Activated CD8-positive, alpha-beta T cell treated with anti-CD3 and anti-CD28 coated beads for 36 hours (primary cell): ENCODE measurements at regions not wholly inside any gene's neighbourhood (a gene's known extent, or its start where the extent isn't known, plus 50 kb on each side); places are given as distances from the start of the nearest gene placed in this dataset.

Experiments
- ATAC-seq: fragments of 200-7000 bp; cut with Tn5 transposase; one replicate; pipeline ENCODE4 v1.10.0; 2021; ENCODE audit warnings: mild to moderate bottlenecking, moderate library complexity
- CTCF ChIA-PET: fragments of 350-600 bp; sonication (Branson Sonifier 250); formaldehyde crosslinking; loops from one replicate; lab custom pipeline; 2021; ENCODE audit warnings: antibody characterized with exemption; lab: Charles Lee
- POLR2A ChIA-PET: fragments of 350-600 bp; sonication (Branson Sonifier 250); formaldehyde crosslinking; loops from one replicate; lab custom pipeline; 2021; ENCODE audit warnings: antibody characterized with exemption; lab: Charles Lee
- DNase-seq: peaks from one replicate; pipeline ENCODE4 v3.0.0-alpha.2; 2020
- H3K27ac Mint-ChIP-seq: one replicate; pipeline ENCODE4 v1.8.0; 2021; ENCODE audit warnings: mild to moderate bottlenecking, mixed read lengths
- H3K27me3 Mint-ChIP-seq: one replicate; pipeline ENCODE4 v1.8.0; 2021; ENCODE audit warnings: mixed read lengths
- H3K36me3 Mint-ChIP-seq: one replicate; pipeline ENCODE4 v1.8.0; 2021; ENCODE audit warnings: low read depth, mixed read lengths
- H3K4me1 Mint-ChIP-seq: one replicate; pipeline ENCODE4 v1.8.0; 2021; ENCODE audit warnings: low read depth, mixed read lengths
- H3K4me3 Mint-ChIP-seq: one replicate; pipeline ENCODE4 v1.8.0; 2021; ENCODE audit warnings: mild to moderate bottlenecking, moderate library complexity, mixed read lengths
- H3K9me3 Mint-ChIP-seq: one replicate; pipeline ENCODE4 v1.8.0; 2021; ENCODE audit warnings: mixed read lengths
- CTCF ChIP-seq: fragments of 200-600 bp; IDR thresholded peaks from one replicate; pipeline ENCODE4 v1.8.0; 2022; ENCODE audit warnings: antibody characterized with exemption, mild to moderate bottlenecking
- intact Hi-C: fragments of 100-400 bp; cut with micrococcal nuclease; formaldehyde crosslinking; loops from one replicate; pipeline ENCODE4 v1.10.0; 2022

DNA sequence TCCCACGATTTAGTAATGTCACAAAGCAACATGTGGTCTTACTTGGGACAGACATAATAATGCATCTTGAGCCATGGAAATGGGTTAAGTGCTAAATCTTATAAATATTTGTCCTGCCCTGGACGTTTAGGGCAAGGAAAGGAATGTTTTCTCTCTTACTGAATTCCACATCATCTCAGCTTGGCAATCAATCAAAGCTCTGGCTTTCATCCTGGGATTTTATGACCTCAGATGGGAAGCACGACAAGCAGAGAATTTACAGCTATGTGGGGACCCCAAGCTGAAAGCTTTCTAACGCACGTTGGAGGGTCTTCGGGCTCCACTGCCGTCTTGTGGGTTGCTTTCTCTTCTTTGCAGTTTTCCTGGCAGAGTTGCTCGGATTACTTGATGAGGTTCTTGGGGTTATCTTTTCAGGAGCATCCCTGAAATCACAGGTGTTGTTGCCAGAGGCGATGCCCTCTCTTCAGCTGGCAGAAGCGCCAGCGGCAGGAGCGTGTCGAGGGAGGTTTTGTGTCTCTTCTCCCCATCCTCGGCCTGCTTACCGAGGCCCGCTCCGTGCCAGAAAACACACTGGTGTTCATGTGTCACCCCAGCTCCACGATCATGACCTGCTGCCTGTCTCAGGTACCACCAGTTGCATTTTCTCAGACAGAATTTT lies 73.4 kb upstream of the FRMD1 start:
- DNase-seq (no peak), ATAC-seq (no peak)
- no peak overlapping the region for H3K27ac Mint-ChIP-seq
- H3K4me3 Mint-ChIP-seq: no peak overlapping the region
- H3K36me3 Mint-ChIP-seq: no peaks in the 10 kb centered on the region
- H3K27me3 Mint-ChIP-seq: peaks cover 7% of the 10 kb centered on the region
- H3K4me1 Mint-ChIP-seq: no peaks in the 10 kb centered on the region
- POLR2A ChIA-PET: no interaction called here
- TF ChIP-seq CTCF: no peak
- CTCF ChIA-PET: no interaction called here
- no peaks in the 10 kb centered on the region for H3K9me3 Mint-ChIP-seq
- intact Hi-C loops: no loop called here

- no peaks in the 10 kb centered on the region for H3K9me3 Mint-ChIP-seq
- no peaks in the 10 kb centered on the region for H3K4me1 Mint-ChIP-seq
- no peak for ATAC-seq
- no peak for TF ChIP-seq CTCF
- DNase-seq: no peak
- ChIA-PET CTCF (no interaction called here), POLR2A (no interaction called here)
- no peak overlapping the region for H3K27ac Mint-ChIP-seq
- intact Hi-C loops: no loop called here
- H3K36me3 Mint-ChIP-seq: no peaks in the 10 kb centered on the region
- peaks cover 4% of the 10 kb centered on the region for H3K27me3 Mint-ChIP-seq
- H3K4me3 Mint-ChIP-seq: no peak overlapping the region
Measured at GRCh38 chr6:168150551-168151320, 71.7 kb upstream of the FRMD1 start.

DNA sequence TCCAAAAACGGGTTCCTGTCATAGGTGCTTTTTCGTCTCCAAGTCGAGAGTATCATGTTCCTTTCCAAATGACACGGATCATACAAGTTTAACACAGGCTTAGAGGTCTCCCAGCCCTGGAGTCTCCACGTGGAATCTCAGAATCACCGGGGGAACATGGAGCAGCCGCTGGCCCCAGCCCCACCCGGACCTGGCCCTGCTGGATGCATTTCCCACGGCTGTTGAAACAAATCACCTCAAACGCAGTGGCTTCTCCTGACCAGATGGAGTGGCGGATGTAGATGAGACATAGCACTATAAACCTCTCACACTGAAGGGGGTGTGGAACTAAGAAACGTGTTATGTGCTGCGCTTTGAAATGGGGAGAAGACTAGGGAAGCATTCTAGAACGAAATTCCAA lies 70.0 kb upstream of the FRMD1 start:
- no peak for ATAC-seq
- no peak overlapping the region for H3K27ac Mint-ChIP-seq
- ChIA-PET CTCF (no interaction called here), POLR2A (no interaction called here)
- H3K4me3 Mint-ChIP-seq: no peak overlapping the region
- TF ChIP-seq CTCF: no peak
- no peaks in the 10 kb centered on the region for H3K4me1 Mint-ChIP-seq
- no peak for DNase-seq
- peaks cover 10% of the 10 kb centered on the region for H3K27me3 Mint-ChIP-seq
- intact Hi-C loops: no loop called here
- no peaks in the 10 kb centered on the region for H3K36me3 Mint-ChIP-seq
- no peaks in the 10 kb centered on the region for H3K9me3 Mint-ChIP-seq

DNA sequence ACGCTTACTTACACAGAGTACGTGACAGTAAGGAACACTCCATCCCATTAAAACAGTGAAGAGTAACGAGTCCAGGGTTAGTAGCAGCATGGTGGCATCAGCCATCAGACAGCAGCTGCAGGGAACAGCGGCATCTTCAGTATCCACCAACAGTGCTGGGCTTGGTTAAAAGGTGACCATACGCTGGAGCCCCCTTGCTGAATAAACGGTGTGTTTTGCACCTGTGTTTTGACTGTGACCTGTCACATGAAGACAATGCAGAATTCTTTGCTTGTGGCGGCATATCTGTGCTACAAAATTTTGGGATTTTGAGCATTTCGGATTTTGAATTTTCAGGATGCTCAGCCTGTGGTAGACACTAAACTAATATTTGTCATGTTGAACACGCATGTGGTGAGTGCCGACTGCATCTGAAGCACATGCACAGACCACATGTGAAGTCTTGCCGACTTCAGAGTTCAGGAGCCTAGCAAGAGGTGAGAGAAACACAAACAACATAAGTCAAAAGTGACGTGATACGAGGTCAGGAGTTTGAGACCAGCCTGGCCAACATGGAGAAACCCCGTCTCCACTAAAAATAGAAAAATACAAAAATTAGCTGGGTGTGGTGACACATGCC lies 69.3 kb upstream of the FRMD1 start:
- H3K27ac Mint-ChIP-seq: no peak overlapping the region
- ChIA-PET CTCF (no interaction called here), POLR2A (no interaction called here)
- no peak overlapping the region for H3K4me3 Mint-ChIP-seq
- H3K9me3 Mint-ChIP-seq: no peaks in the 10 kb centered on the region
- peaks cover 13% of the 10 kb centered on the region for H3K27me3 Mint-ChIP-seq
- TF ChIP-seq CTCF: no peak
- no peak for DNase-seq
- no peaks in the 10 kb centered on the region for H3K4me1 Mint-ChIP-seq
- no peaks in the 10 kb centered on the region for H3K36me3 Mint-ChIP-seq
- intact Hi-C loops: no loop called here
- no peak for ATAC-seq

DNA sequence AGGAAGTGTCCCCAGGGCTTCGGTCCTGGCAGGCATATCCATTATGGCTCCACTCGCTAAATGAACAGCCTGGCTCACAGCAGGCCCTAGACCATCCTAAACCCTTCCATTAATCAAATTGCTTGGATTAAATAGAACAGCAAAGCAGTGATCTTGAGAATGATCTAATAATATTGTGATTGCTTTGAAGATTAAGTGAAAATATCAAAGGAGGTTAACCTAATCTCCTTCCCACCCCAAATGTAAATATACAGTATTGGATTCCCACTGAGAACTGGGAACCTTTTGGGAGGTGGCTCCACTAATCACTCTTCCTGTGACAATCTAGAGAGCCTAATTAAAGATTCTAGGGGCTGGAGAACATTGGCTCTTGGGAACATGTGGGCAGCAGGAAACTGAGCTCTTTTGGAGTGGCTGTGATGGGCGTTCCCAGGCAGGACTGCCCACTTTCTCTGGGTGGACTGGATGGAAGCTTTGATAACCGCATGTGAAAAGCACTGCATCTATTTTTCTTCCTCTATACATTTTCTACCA lies 68.3 kb upstream of the FRMD1 start:
- no peak for TF ChIP-seq CTCF
- Mint-ChIP-seq H3K27me3 (peaks cover 16% of the 10 kb centered on the region), H3K4me3 (no peak overlapping the region), H3K27ac (no peak overlapping the region), H3K4me1 (no peaks in the 10 kb centered on the region), H3K36me3 (no peaks in the 10 kb centered on the region), H3K9me3 (no peaks in the 10 kb centered on the region)
- ChIA-PET POLR2A (no interaction called here), CTCF (no interaction called here)
- DNase-seq: no peak
- ATAC-seq: no peak
- intact Hi-C loops: no loop called here
